Neural cell (in vitro differentiated cells): ENCODE measurements at regions not wholly inside any gene's neighbourhood (a gene's known extent, or its start where the extent isn't known, plus 50 kb on each side); places are given as distances from the start of the nearest gene placed in this dataset.

Source experiments
- H2AFZ ChIP-seq: fragments of 200-600, 300-800 bp; sonication (generic), shearing (Covaris generic); 2 replicates; pipeline ENCODE4 v1.6.0; 2014; ENCODE audit warnings: low read depth, mild to moderate bottlenecking, antibody characterized with exemption, low read length, moderate library complexity
- H3F3A ChIP-seq: fragments of 200-600 bp; shearing (Covaris generic); 2 replicates; pipeline ENCODE4 v1.6.1; 2016; ENCODE audit warnings: mild to moderate bottlenecking, moderate library complexity, mixed read lengths, antibody characterized with exemption, low read length; ENCODE audit not compliant: insufficient read depth, poor library complexity, severe bottlenecking
- H3K27ac ChIP-seq: fragments of 200-600, 300-800 bp; sonication (generic), shearing (Covaris generic); 2 replicates; pipeline ENCODE4 v1.5.1; 2014; ENCODE audit warnings: mild to moderate bottlenecking, low read length, moderate library complexity
- H3K27me3 ChIP-seq: fragments of 300-800, 200-600 bp; sonication (generic), shearing (Covaris generic); 2 replicates; pipeline ENCODE4 v1.6.0; 2014; ENCODE audit warnings: mild to moderate bottlenecking, low read depth, low read length, moderate library complexity; ENCODE audit not compliant: insufficient read depth
- H3K36me3 ChIP-seq: fragments of 300-800, 200-600 bp; sonication (generic), shearing (Covaris generic); 2 replicates; pipeline ENCODE4 v1.5.1; 2014; ENCODE audit warnings: mild to moderate bottlenecking, antibody characterized with exemption, low read length, moderate library complexity; ENCODE audit not compliant: insufficient read depth
- H3K4me2 ChIP-seq: fragments of 300-800, 200-600 bp; sonication (generic), shearing (Covaris generic); 2 replicates; pipeline ENCODE4 v1.6.0; 2014; ENCODE audit warnings: mild to moderate bottlenecking, low read length
- H3K4me3 ChIP-seq: fragments of 300-800, 200-600 bp; sonication (generic), shearing (Covaris generic); 2 replicates; pipeline ENCODE4 v1.5.1; 2014; ENCODE audit warnings: mild to moderate bottlenecking, low read length, moderate library complexity
- H3K79me2 ChIP-seq: fragments of 200-600 bp; shearing (Covaris generic); replicated peaks from 2 replicates; pipeline ENCODE4 v1.6.0; 2014; ENCODE audit warnings: mild to moderate bottlenecking, low read length, moderate library complexity; ENCODE audit not compliant: insufficient read depth
- H3K9ac ChIP-seq: fragments of 300-800, 200-600 bp; sonication (generic), shearing (Covaris generic); 2 replicates; pipeline ENCODE4 v1.6.1; 2016; ENCODE audit warnings: mild to moderate bottlenecking, low read length, mixed read lengths
- H3K9me2 ChIP-seq: fragments of 200-600 bp; shearing (Covaris generic); 2 replicates; pipeline ENCODE4 v1.6.1; 2016; ENCODE audit warnings: mild to moderate bottlenecking, low read length, mixed read lengths; ENCODE audit not compliant: insufficient read depth
- H3K9me3 ChIP-seq: fragments of 200-600, 300-800 bp; sonication (generic), shearing (Covaris generic); 2 replicates; pipeline ENCODE4 v1.6.1; 2016; ENCODE audit warnings: mild to moderate bottlenecking, mixed run types, low read length, moderate library complexity, mixed read lengths
- H4K20me1 ChIP-seq: fragments of 200-600 bp; shearing (Covaris generic); 2 replicates; pipeline ENCODE4 v1.6.1; 2016; ENCODE audit warnings: mild to moderate bottlenecking, mixed run types; ENCODE audit not compliant: insufficient read depth
- CTCF ChIP-seq: fragments of 450-650 bp; IDR thresholded peaks from 2 replicates; pipeline ENCODE4 v1.5.1; 2014; ENCODE audit warnings: antibody characterized with exemption, mild to moderate bottlenecking, moderate library complexity; ENCODE audit not compliant: poor library complexity, severe bottlenecking
- EP300 ChIP-seq: fragments of 450-650 bp; conservative IDR thresholded peaks from 2 replicates; pipeline ENCODE4 v1.6.1; 2014; ENCODE audit warnings: antibody characterized with exemption, mild to moderate bottlenecking, moderate library complexity; ENCODE audit not compliant: poor library complexity, severe bottlenecking
- EZH2 ChIP-seq: fragments of 200-600, 300-800 bp; shearing (Covaris generic), sonication (generic); IDR thresholded peaks from 2 replicates; pipeline ENCODE4 v1.6.1; 2014; ENCODE audit warnings: antibody characterized with exemption, low read length, borderline replicate concordance, mild to moderate bottlenecking; ENCODE audit not compliant: insufficient read depth, poor library complexity, severe bottlenecking
- MXI1 ChIP-seq: fragments of 450-650 bp; conservative IDR thresholded peaks from 2 replicates; pipeline ENCODE4 v1.6.1; 2014; ENCODE audit warnings: antibody characterized with exemption, mild to moderate bottlenecking; ENCODE audit not compliant: poor library complexity, severe bottlenecking
- POLR2AphosphoS5 ChIP-seq: IDR thresholded peaks from 2 replicates; pipeline ENCODE4 v1.6.1; 2012
- RAD21 ChIP-seq: fragments of 450-650 bp; conservative IDR thresholded peaks from 2 replicates; pipeline ENCODE4 v1.6.1; 2014; ENCODE audit warnings: antibody characterized with exemption, mild to moderate bottlenecking, moderate library complexity
- SMC3 ChIP-seq: fragments of 450-650 bp; conservative IDR thresholded peaks from 2 replicates; pipeline ENCODE4 v1.6.1; 2014; ENCODE audit warnings: antibody characterized with exemption, mild to moderate bottlenecking, moderate library complexity; ENCODE audit not compliant: poor library complexity
- TAF1 ChIP-seq: IDR thresholded peaks from 2 replicates; pipeline ENCODE4 v1.6.1; 2012; ENCODE audit warnings: low read depth
- TF ChIP-seq, protein P1 (sequence below): IDR thresholded peaks from 2 replicates; pipeline ENCODE4 v1.6.1; 2012; ENCODE audit warnings: borderline replicate concordance

DNA sequence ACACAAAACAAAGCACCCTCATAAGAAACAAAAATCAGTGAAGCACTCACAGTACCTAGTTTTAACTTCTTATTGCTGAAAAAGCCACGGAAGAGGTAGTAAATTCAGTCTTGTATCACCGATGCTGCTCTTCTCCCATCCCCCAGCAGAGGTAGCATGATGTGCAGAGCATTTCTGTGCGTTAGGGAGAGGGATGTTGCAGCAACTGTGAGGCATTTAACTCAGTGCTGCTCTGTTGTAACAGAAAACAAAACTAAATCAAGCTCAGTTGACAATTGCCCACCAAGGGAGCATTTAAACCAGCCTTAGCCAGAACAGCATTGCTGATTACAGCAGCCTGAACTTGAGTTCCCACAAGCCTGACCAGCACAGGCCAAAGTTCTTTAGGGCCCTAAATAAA, 1279.7 kb upstream of the ADGRL3 start:
- H3K27ac ChIP-seq, result no peak overlapping the region
- H2AFZ ChIP-seq, result no peak overlapping the region
- H3K4me3 ChIP-seq, result no peak overlapping the region
- no peaks in the 10 kb centered on the region for H3K36me3 ChIP-seq
- no peaks in the 10 kb centered on the region for H4K20me1 ChIP-seq
- no peaks in the 10 kb centered on the region for H3K27me3 ChIP-seq
- H3F3A ChIP-seq, result no peaks in the 10 kb centered on the region
- no peaks in the 10 kb centered on the region for H3K9me3 ChIP-seq
- no peaks in the 10 kb centered on the region for H3K9me2 ChIP-seq
- no peak overlapping the region for H3K4me2 ChIP-seq
- no peaks in the 10 kb centered on the region for H3K79me2 ChIP-seq
- TF ChIP-seq RAD21 (peak; percentile 12), EZH2 (no peak)
- H3K9ac ChIP-seq, result no peak overlapping the region

GRCh38 chr4:59925290-59925689, 1274.8 kb upstream of the ADGRL3 start:
- TF ChIP-seq TAF1, result no peak
- no peak for TF ChIP-seq CTCF
- TF ChIP-seq POLR2AphosphoS5, result no peak
- no peak for TF ChIP-seq SMC3
- no peak for TF ChIP-seq EZH2
- TF ChIP-seq, protein P1, sequence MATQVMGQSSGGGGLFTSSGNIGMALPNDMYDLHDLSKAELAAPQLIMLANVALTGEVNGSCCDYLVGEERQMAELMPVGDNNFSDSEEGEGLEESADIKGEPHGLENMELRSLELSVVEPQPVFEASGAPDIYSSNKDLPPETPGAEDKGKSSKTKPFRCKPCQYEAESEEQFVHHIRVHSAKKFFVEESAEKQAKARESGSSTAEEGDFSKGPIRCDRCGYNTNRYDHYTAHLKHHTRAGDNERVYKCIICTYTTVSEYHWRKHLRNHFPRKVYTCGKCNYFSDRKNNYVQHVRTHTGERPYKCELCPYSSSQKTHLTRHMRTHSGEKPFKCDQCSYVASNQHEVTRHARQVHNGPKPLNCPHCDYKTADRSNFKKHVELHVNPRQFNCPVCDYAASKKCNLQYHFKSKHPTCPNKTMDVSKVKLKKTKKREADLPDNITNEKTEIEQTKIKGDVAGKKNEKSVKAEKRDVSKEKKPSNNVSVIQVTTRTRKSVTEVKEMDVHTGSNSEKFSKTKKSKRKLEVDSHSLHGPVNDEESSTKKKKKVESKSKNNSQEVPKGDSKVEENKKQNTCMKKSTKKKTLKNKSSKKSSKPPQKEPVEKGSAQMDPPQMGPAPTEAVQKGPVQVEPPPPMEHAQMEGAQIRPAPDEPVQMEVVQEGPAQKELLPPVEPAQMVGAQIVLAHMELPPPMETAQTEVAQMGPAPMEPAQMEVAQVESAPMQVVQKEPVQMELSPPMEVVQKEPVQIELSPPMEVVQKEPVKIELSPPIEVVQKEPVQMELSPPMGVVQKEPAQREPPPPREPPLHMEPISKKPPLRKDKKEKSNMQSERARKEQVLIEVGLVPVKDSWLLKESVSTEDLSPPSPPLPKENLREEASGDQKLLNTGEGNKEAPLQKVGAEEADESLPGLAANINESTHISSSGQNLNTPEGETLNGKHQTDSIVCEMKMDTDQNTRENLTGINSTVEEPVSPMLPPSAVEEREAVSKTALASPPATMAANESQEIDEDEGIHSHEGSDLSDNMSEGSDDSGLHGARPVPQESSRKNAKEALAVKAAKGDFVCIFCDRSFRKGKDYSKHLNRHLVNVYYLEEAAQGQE, result no peak
- no peak for TF ChIP-seq RAD21
- no peak for TF ChIP-seq EP300
- TF ChIP-seq MXI1, result no peak
- H3K27me3 ChIP-seq, result no peaks in the 10 kb centered on the region
- no peak overlapping the region for H3K9ac ChIP-seq
- peaks cover 4% of the 10 kb centered on the region for H3K9me3 ChIP-seq
- H3K9me2 ChIP-seq, result no peaks in the 10 kb centered on the region
- no peak overlapping the region for H3K4me2 ChIP-seq
- H3F3A ChIP-seq, result no peaks in the 10 kb centered on the region
- H2AFZ ChIP-seq, result no peak overlapping the region
- no peaks in the 10 kb centered on the region for H3K79me2 ChIP-seq
- H3K36me3 ChIP-seq, result no peaks in the 10 kb centered on the region
- no peak overlapping the region for H3K27ac ChIP-seq
- H3K4me3 ChIP-seq, result no peak overlapping the region
- no peaks in the 10 kb centered on the region for H4K20me1 ChIP-seq

- H3F3A ChIP-seq, result peaks cover 4% of the 10 kb centered on the region
- no peak overlapping the region for H3K4me3 ChIP-seq
- no peak overlapping the region for H3K9ac ChIP-seq
- TF ChIP-seq SMC3, result no peak
- no peak for TF ChIP-seq EP300
- TF ChIP-seq POLR2AphosphoS5, result no peak
- no peak for TF ChIP-seq TAF1
- no peak for TF ChIP-seq MXI1
- no peak for TF ChIP-seq RAD21
- TF ChIP-seq EZH2, result no peak
- TF ChIP-seq, protein P1, result no peak
- no peak for TF ChIP-seq CTCF
- H4K20me1 ChIP-seq, result no peaks in the 10 kb centered on the region
- H2AFZ ChIP-seq, result no peak overlapping the region
- no peak overlapping the region for H3K4me2 ChIP-seq
- no peaks in the 10 kb centered on the region for H3K27me3 ChIP-seq
- H3K79me2 ChIP-seq, result no peaks in the 10 kb centered on the region
- H3K9me3 ChIP-seq, result no peaks in the 10 kb centered on the region
- H3K27ac ChIP-seq, result no peak overlapping the region
- no peaks in the 10 kb centered on the region for H3K36me3 ChIP-seq
- H3K9me2 ChIP-seq, result no peaks in the 10 kb centered on the region
Measured at GRCh38 chr4:59936566-59936965, 1263.6 kb upstream of the ADGRL3 start.
